GM12872 (cell line): ENCODE measurements at regions not wholly inside any gene's neighbourhood (a gene's known extent, or its start where the extent isn't known, plus 50 kb on each side); places are given as distances from the start of the nearest gene placed in this dataset.

Experiments
- CTCF ChIP-seq: IDR thresholded peaks from 3 replicates; pipeline ENCODE4 v1.5.1; 2011; ENCODE audit warnings: low read depth, mild to moderate bottlenecking, low read length, moderate library complexity; ENCODE audit not compliant: insufficient read depth

- no peak for TF ChIP-seq CTCF
These were observed 127.1 kb upstream of the DCAF8L1 start for GRCh38 chrX:28108186-28108945.

GRCh38 chrX:28099166-28099565 is 117.9 kb upstream of the DCAF8L1 start:
- no peak for TF ChIP-seq CTCF

GRCh38 chrX:28085653-28086052 is 104.4 kb upstream of the DCAF8L1 start:
- no peak for TF ChIP-seq CTCF

GRCh38 chrX:28058901-28059300 is 77.7 kb upstream of the DCAF8L1 start:
- TF ChIP-seq CTCF = no peak

- TF ChIP-seq CTCF = no peak
These were observed 61.7 kb upstream of the DCAF8L1 start for GRCh38 chrX:28042826-28043564.

- TF ChIP-seq CTCF = no peak
These were observed 61.0 kb upstream of the DCAF8L1 start for GRCh38 chrX:28042260-28042659.

- no peak for TF ChIP-seq CTCF
These were observed 58.0 kb upstream of the DCAF8L1 start for GRCh38 chrX:28039258-28039657.
